Esophagus squamous epithelium (tissue), 4 donors: ENCODE measurements at regions not wholly inside any gene's neighbourhood (a gene's known extent, or its start where the extent isn't known, plus 50 kb on each side); places are given as distances from the start of the nearest gene placed in this dataset.

Source experiments
- POLR2A ChIP-seq, 4 donors: fragments of 450-650 bp; IDR thresholded peaks; one replicate each; pipeline ENCODE4 v1.6.1; 2017; ENCODE audit warnings: antibody characterized with exemption in 4 of 4, mild to moderate bottlenecking in 4 of 4, moderate library complexity in 3 of 4
- TF ChIP-seq, protein P1 (sequence below), 6 experiments: fragments of 450-650 bp in 4 of 6; fragments of 200-600 bp in 2 of 6; sonication (generic) in 2 of 6; IDR thresholded peaks; one replicate each; pipeline ENCODE4 v1.5.1; 2016 to 2019; ENCODE audit warnings: antibody characterized with exemption in 6 of 6, mild to moderate bottlenecking in 4 of 6, moderate library complexity in 4 of 6

DNA sequence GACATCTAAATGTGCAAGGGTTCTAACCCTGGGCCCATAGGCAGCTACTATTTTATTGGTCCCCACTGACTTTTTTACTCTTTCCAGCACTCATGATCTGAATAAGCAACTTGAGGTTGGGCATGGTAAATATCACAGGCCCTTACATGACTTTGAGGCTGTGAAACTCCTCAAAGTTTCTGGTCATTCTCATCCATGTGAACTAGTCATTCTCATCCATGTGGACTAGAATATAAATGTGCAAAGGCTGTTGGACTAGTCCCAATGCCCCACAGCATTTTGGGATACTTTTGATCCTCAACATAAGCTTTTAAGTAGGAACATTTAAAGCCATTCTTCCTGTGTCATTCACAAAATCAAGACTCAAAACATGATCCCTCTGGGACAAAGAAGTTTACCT lies 290.7 kb upstream of the PPARGC1A start:
- TF ChIP-seq, protein P1, sequence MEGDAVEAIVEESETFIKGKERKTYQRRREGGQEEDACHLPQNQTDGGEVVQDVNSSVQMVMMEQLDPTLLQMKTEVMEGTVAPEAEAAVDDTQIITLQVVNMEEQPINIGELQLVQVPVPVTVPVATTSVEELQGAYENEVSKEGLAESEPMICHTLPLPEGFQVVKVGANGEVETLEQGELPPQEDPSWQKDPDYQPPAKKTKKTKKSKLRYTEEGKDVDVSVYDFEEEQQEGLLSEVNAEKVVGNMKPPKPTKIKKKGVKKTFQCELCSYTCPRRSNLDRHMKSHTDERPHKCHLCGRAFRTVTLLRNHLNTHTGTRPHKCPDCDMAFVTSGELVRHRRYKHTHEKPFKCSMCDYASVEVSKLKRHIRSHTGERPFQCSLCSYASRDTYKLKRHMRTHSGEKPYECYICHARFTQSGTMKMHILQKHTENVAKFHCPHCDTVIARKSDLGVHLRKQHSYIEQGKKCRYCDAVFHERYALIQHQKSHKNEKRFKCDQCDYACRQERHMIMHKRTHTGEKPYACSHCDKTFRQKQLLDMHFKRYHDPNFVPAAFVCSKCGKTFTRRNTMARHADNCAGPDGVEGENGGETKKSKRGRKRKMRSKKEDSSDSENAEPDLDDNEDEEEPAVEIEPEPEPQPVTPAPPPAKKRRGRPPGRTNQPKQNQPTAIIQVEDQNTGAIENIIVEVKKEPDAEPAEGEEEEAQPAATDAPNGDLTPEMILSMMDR (IDR thresholded peaks at IDR 0.05): no peak
- no peak for TF ChIP-seq POLR2A (IDR thresholded peaks at IDR 0.05)
